Fibroblast of skin of left biceps (primary cell): ENCODE measurements at regions not wholly inside any gene's neighbourhood (a gene's known extent, or its start where the extent isn't known, plus 50 kb on each side); places are given as distances from the start of the nearest gene placed in this dataset.

Source experiments
- DNase-seq, 2 experiments: peaks; one replicate each; pipeline ENCODE4 v3.0.0-alpha.2; 2013; ENCODE audit warnings: low read depth in 2 of 2

GRCh38 chr17:79398441-79398840 is 212.4 kb downstream of the RBFOX3 start:
- DNase-seq = no peak

- DNase-seq = no peak
Observed at GRCh38 chr17:79396696-79397095, 214.2 kb downstream of the RBFOX3 start.

GRCh38 chr17:79395545-79395944 is 215.3 kb downstream of the RBFOX3 start:
- DNase-seq = no peak

- DNase-seq = no peak
Observed at GRCh38 chr17:79395066-79395465, 215.8 kb downstream of the RBFOX3 start.

GRCh38 chr17:79393358-79394052 is 217.3 kb downstream of the RBFOX3 start:
- peak in 1 of 2 experiments; percentile 12 for DNase-seq

GRCh38 chr17:79392598-79392997 is 218.3 kb downstream of the RBFOX3 start:
- no peak for DNase-seq

- no peak for DNase-seq
Observed at GRCh38 chr17:79391376-79392233, 219.2 kb downstream of the RBFOX3 start.

GRCh38 chr17:79389896-79390295 is 221.0 kb downstream of the RBFOX3 start:
- no peak for DNase-seq

GRCh38 chr17:79388556-79389295 is 222.1 kb downstream of the RBFOX3 start:
- no peak for DNase-seq

- DNase-seq = no peak
Observed at GRCh38 chr17:79387783-79388182, 223.1 kb downstream of the RBFOX3 start.

GRCh38 chr17:79385962-79386563 is 224.8 kb downstream of the RBFOX3 start:
- DNase-seq = no peak

GRCh38 chr17:79382313-79382712 is 228.5 kb downstream of the RBFOX3 start:
- DNase-seq = no peak

- no peak for DNase-seq
Observed at GRCh38 chr17:79379700-79380445, 231.0 kb downstream of the RBFOX3 start.

- DNase-seq = no peak
Observed at GRCh38 chr17:79377230-79377786, 233.5 kb downstream of the RBFOX3 start.

- no peak for DNase-seq
Observed at GRCh38 chr17:79374807-79375206, 236.0 kb downstream of the RBFOX3 start.

- DNase-seq = no peak
Observed at GRCh38 chr17:79374087-79374689, 236.7 kb downstream of the RBFOX3 start.

- DNase-seq = no peak
Observed at GRCh38 chr17:79372470-79373238, 238.2 kb downstream of the RBFOX3 start.

GRCh38 chr17:79371984-79372383 is 238.9 kb downstream of the RBFOX3 start:
- DNase-seq = no peak

GRCh38 chr17:79370594-79370993 is 240.3 kb downstream of the RBFOX3 start:
- DNase-seq = no peak

GRCh38 chr17:79370126-79370525 is 240.7 kb downstream of the RBFOX3 start:
- DNase-seq = no peak
